ENCODE measurements at regions not wholly inside any gene's neighbourhood (a gene's known extent, or its start where the extent isn't known, plus 50 kb on each side); places are given as distances from the start of the nearest gene placed in this dataset.

DNA sequence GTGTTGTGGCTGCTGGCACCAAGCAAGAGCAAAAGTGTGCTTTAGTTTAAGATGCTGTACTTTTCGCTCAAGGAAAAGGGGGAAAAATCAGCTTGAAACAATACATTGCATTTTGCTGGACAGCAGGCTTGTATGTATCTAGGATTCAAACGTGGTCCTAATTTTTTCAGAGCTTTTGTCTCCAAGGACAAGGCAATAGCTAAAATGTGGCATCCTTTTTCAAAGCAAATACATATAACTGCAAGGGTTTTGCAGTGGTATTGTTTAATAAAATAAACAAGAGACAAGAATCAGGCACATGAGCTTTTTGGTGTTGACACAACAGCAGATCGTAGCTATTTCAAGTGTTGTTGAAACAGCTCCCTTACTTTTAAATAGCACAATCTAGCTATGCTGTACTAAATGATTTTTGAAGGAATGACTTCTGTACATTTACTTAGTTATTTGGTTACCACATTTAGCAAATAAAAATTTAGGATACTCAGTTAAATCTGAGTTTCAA is 137.0 kb upstream of the HEY2 start:
- TF ChIP-seq, protein P1, sequence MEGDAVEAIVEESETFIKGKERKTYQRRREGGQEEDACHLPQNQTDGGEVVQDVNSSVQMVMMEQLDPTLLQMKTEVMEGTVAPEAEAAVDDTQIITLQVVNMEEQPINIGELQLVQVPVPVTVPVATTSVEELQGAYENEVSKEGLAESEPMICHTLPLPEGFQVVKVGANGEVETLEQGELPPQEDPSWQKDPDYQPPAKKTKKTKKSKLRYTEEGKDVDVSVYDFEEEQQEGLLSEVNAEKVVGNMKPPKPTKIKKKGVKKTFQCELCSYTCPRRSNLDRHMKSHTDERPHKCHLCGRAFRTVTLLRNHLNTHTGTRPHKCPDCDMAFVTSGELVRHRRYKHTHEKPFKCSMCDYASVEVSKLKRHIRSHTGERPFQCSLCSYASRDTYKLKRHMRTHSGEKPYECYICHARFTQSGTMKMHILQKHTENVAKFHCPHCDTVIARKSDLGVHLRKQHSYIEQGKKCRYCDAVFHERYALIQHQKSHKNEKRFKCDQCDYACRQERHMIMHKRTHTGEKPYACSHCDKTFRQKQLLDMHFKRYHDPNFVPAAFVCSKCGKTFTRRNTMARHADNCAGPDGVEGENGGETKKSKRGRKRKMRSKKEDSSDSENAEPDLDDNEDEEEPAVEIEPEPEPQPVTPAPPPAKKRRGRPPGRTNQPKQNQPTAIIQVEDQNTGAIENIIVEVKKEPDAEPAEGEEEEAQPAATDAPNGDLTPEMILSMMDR (conservative IDR thresholded peaks at IDR 0.05; ENCODE audit: low read depth, low read length), result no peak
- no peak for TF ChIP-seq EZH2 (IDR thresholded peaks at IDR 0.05; ENCODE audit: borderline replicate concordance, low read depth, low read length, poor library complexity, severe bottlenecking)
